ENCODE measurements at regions not wholly inside any gene's neighbourhood (a gene's known extent, or its start where the extent isn't known, plus 50 kb on each side); places are given as distances from the start of the nearest gene placed in this dataset.

DNA sequence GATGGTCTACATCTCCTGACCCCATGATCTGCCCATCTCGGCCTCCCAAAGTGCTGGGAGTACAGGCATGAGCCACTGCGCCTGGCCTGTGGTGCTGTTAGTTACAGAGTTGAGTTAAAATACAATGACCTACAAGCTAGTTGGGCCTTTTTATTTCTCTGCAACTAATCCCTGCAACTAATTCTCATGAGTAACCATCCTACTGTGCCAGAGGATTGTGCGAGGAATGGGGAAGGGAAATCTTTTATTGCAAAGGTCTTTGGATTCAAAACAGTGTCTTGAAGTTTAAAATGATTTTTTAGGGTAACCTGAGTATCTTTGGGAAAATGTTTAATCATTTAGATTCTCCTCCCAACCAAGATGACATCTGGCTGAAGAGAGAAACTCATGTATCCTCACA lies 88.8 kb upstream of the RMDN2 start:
- TF ChIP-seq, protein P1, sequence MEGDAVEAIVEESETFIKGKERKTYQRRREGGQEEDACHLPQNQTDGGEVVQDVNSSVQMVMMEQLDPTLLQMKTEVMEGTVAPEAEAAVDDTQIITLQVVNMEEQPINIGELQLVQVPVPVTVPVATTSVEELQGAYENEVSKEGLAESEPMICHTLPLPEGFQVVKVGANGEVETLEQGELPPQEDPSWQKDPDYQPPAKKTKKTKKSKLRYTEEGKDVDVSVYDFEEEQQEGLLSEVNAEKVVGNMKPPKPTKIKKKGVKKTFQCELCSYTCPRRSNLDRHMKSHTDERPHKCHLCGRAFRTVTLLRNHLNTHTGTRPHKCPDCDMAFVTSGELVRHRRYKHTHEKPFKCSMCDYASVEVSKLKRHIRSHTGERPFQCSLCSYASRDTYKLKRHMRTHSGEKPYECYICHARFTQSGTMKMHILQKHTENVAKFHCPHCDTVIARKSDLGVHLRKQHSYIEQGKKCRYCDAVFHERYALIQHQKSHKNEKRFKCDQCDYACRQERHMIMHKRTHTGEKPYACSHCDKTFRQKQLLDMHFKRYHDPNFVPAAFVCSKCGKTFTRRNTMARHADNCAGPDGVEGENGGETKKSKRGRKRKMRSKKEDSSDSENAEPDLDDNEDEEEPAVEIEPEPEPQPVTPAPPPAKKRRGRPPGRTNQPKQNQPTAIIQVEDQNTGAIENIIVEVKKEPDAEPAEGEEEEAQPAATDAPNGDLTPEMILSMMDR (IDR thresholded peaks at IDR 0.05), result no peak
- TF ChIP-seq POLR2A (IDR thresholded peaks at IDR 0.05), result no peak
